HCT116 (cell line): ENCODE measurements at regions not wholly inside any gene's neighbourhood (a gene's known extent, or its start where the extent isn't known, plus 50 kb on each side); places are given as distances from the start of the nearest gene placed in this dataset.

Source experiments
- ATAC-seq: fragments of 200-7000 bp; cut with Tn5 transposase; 2 replicates; pipeline ENCODE4 v1.9.1; 2020; ENCODE audit warnings: mild to moderate bottlenecking, moderate library complexity
- BruUV-seq: library from RNA; stranded (reverse); fragments of 400-500 nt; replicated peaks from 2 replicates; lab custom pipeline; 2021; lab: Mats Ljungman, UMichigan
- CTCF ChIA-PET: fragments of 300-600 bp; sonication (Branson Sonifier 250); formaldehyde crosslinking; loops from one replicate; lab custom pipeline; 2021; ENCODE audit warnings: antibody characterized with exemption; lab: Charles Lee
- POLR2A ChIA-PET: fragments of 300-600, 350-600 bp; sonication (Branson Sonifier 250); formaldehyde crosslinking; loops from one replicate; lab custom pipeline; 2021; ENCODE audit warnings: antibody characterized with exemption; lab: Charles Lee
- RAD21 ChIA-PET, 2 experiments: fragments of 300-600 bp; sonication (Branson Sonifier 250); formaldehyde crosslinking; loops; one replicate each; lab custom pipeline; 2023; ENCODE audit warnings: low total read pairs in 2 of 2; ENCODE audit not compliant: uncharacterized antibody in 2 of 2, unreplicated experiment in 2 of 2, low non-redundant PET in 1 of 2; lab: Charles Lee
- DNase-seq: peaks from one replicate; pipeline ENCODE4 v3.0.0-alpha.2; 2010; ENCODE audit warnings: low read depth, low spot score
- H2AFZ ChIP-seq: fragments of 200-600 bp; shearing (Covaris generic), sonication (generic); 2 replicates; pipeline ENCODE4 v1.6.1; 2017; ENCODE audit warnings: low read depth, mixed run types, mixed read lengths, antibody characterized with exemption, low read length; ENCODE audit not compliant: poor library complexity, severe bottlenecking
- H3K27ac ChIP-seq: 2 replicates; pipeline ENCODE4 v1.5.1; 2012; ENCODE audit warnings: low read depth, low read length
- H3K27me3 ChIP-seq: fragments of 200-600 bp; sonication (generic); 2 replicates; pipeline ENCODE4 v1.6.1; 2016; ENCODE audit warnings: mixed run types, low read length, mixed read lengths; ENCODE audit not compliant: insufficient read depth
- H3K36me3 ChIP-seq, 2 experiments: fragments of 200-500 bp in 1 of 2; fragments of 200-600 bp in 1 of 2; sonication (Bioruptor generic) in 1 of 2; sonication (generic) in 1 of 2; 2 replicates each; pipeline versions ENCODE4 v1.5.1 to v1.6.1; 2014 to 2016; ENCODE audit warnings: low read length in 2 of 2, inconsistent platforms in 1 of 2, mixed read lengths in 1 of 2, mixed run types in 1 of 2; ENCODE audit not compliant: insufficient read depth in 2 of 2, control insufficient read depth in 1 of 2
- H3K4me1 ChIP-seq, 2 experiments: fragments of 200-600 bp in 1 of 2; sonication (generic) in 1 of 2; 2 replicates each; pipeline versions ENCODE4 v1.5.1 to v1.6.1; 2012 to 2017; ENCODE audit warnings: low read length in 2 of 2, inconsistent platforms in 1 of 2, mild to moderate bottlenecking in 1 of 2, mixed read lengths in 1 of 2, mixed run types in 1 of 2, moderate library complexity in 1 of 2; ENCODE audit not compliant: insufficient read depth in 2 of 2, control insufficient read depth in 1 of 2
- H3K4me2 ChIP-seq: fragments of 200-600 bp; sonication (generic); 2 replicates; pipeline ENCODE4 v1.6.1; 2017; ENCODE audit warnings: mixed run types, low read length, mixed read lengths
- H3K4me3 ChIP-seq, 2 experiments: fragments of 200-600 bp in 1 of 2; sonication (generic) in 1 of 2; replicated peaks in 1 of 2; 2 replicates each; pipeline ENCODE4 v1.5.1; 2011 to 2016; ENCODE audit warnings: low read length in 2 of 2, control low read depth in 1 of 2, low read depth in 1 of 2, mild to moderate bottlenecking in 1 of 2, mixed read lengths in 1 of 2, mixed run types in 1 of 2
- H3K79me2 ChIP-seq: fragments of 200-600 bp; sonication (generic); 2 replicates; pipeline ENCODE4 v1.6.1; 2017; ENCODE audit warnings: mild to moderate bottlenecking, mixed run types, low read length, moderate library complexity, mixed read lengths; ENCODE audit not compliant: insufficient read depth
- H3K9ac ChIP-seq: fragments of 200-600 bp; sonication (generic); 2 replicates; pipeline ENCODE4 v1.6.1; 2016; ENCODE audit warnings: low read length, mixed read lengths
- H3K9me2 ChIP-seq: fragments of 200-600 bp; sonication (generic), shearing (Covaris generic); 2 replicates; pipeline ENCODE4 v1.6.1; 2017; ENCODE audit warnings: mixed run types, mild to moderate bottlenecking, moderate library complexity; ENCODE audit not compliant: insufficient read depth
- H3K9me3 ChIP-seq, 2 experiments: fragments of 200-500 bp in 1 of 2; fragments of 200-600 bp in 1 of 2; sonication (Bioruptor generic) in 1 of 2; sonication (generic) in 1 of 2; 2 replicates each; pipeline ENCODE4 v1.6.1; 2014 to 2017; ENCODE audit warnings: low read length in 2 of 2, mixed read lengths in 2 of 2, inconsistent platforms in 1 of 2, low read depth in 1 of 2, mild to moderate bottlenecking in 1 of 2, mixed run types in 1 of 2, moderate library complexity in 1 of 2; ENCODE audit not compliant: control insufficient read depth in 1 of 2, insufficient read depth in 1 of 2
- H4K20me1 ChIP-seq: fragments of 200-600 bp; sonication (generic), shearing (Covaris generic); 2 replicates; pipeline ENCODE4 v1.6.1; 2017; ENCODE audit warnings: mixed run types, mild to moderate bottlenecking, moderate library complexity; ENCODE audit not compliant: insufficient read depth
- ATF3 ChIP-seq: IDR thresholded peaks from 2 replicates; pipeline ENCODE4 v1.6.1; 2012
- CTCF ChIP-seq, 3 experiments: fragments of 200-600 bp in 1 of 3; sonication (generic) in 1 of 3; IDR thresholded peaks in 2 of 3; conservative IDR thresholded peaks in 1 of 3; 2 replicates each; pipeline ENCODE4 v1.5.1; 2012 to 2017; ENCODE audit warnings: low read depth in 2 of 3, low read length in 2 of 3, antibody characterized with exemption in 1 of 3, borderline replicate concordance in 1 of 3, control low read depth in 1 of 3, mild to moderate bottlenecking in 1 of 3, mixed read lengths in 1 of 3, mixed run types in 1 of 3, moderate library complexity in 1 of 3; ENCODE audit not compliant: insufficient read depth in 1 of 3
- ELF1 ChIP-seq: IDR thresholded peaks from 2 replicates; pipeline ENCODE4 v1.6.1; 2012; ENCODE audit warnings: low read depth, borderline replicate concordance
- FOSL1 ChIP-seq: IDR thresholded peaks from 2 replicates; pipeline ENCODE4 v1.6.1; 2012; ENCODE audit warnings: low read depth
- MAX ChIP-seq: IDR thresholded peaks from 2 replicates; pipeline ENCODE4 v1.6.1; 2012
- SIN3A ChIP-seq: IDR thresholded peaks from 2 replicates; pipeline ENCODE4 v1.6.1; 2012; ENCODE audit warnings: low read depth
- SP1 ChIP-seq: IDR thresholded peaks from 2 replicates; pipeline ENCODE4 v1.6.1; 2012; ENCODE audit warnings: low read depth
- TCF7L2 ChIP-seq: IDR thresholded peaks from 2 replicates; pipeline ENCODE4 v1.7.0; 2011; ENCODE audit warnings: borderline replicate concordance, inconsistent platforms; ENCODE audit not compliant: insufficient read depth, insufficient read length; ENCODE audit errors: extremely low read depth
- ZBTB33 ChIP-seq: IDR thresholded peaks from 2 replicates; pipeline ENCODE4 v1.6.1; 2011; ENCODE audit warnings: mild to moderate bottlenecking, low read length, moderate library complexity; ENCODE audit not compliant: insufficient replicate concordance; ENCODE audit errors: extremely low read depth
- ZFX ChIP-seq: fragments of 450-650 bp; IDR thresholded peaks from 2 replicates; pipeline ENCODE4 v1.6.1; 2017
- ZNF274 ChIP-seq: fragments of 200-500 bp; sonication (Bioruptor generic); IDR thresholded peaks from 2 replicates; pipeline ENCODE4 v1.6.1; 2014; ENCODE audit warnings: mild to moderate bottlenecking, low read depth, low read length, inconsistent platforms
- intact Hi-C: fragments of 100-400 bp; cut with micrococcal nuclease; formaldehyde crosslinking; loops from 2 replicates; pipeline ENCODE4 v1.10.0; 2022

GRCh38 chr5:148912714-148913398 is 86.4 kb downstream of the ADRB2 start (continued):
- TF ChIP-seq ZBTB33 (no peak), SP1 (no peak), TCF7L2 (no peak)
- TF ChIP-seq, all 23 proteins: peak for 7

- Histone ChIP-seq H3K27me3 (no peaks in the 10 kb centered on the region), H3K4me1 (peaks cover 21 to 65% of the 10 kb centered on the region in 2 experiments), H3K9ac (peak overlapping the region; percentile 40), H4K20me1 (no peaks in the 10 kb centered on the region), H3K9me3 (no peaks in the 10 kb centered on the region), H3K79me2 (no peaks in the 10 kb centered on the region), H3K4me3 (no peak overlapping the region), H3K9me2 (no peaks in the 10 kb centered on the region), H3K27ac (peak overlapping the region; percentile 19; the same call in 1 of the 2 replicates), H2AFZ (peak overlapping the region; percentile 88), H3K36me3 (no peaks in the 10 kb centered on the region), H3K4me2 (peak overlapping the region; percentile 71)
- BruUV-seq, result no TSS peak
- ATAC-seq (no peak), DNase-seq (no peak)
- ChIA-PET CTCF (interaction anchor here (0.6 to 4.5 kb wide), 7 partner anchors 14 to 201 kb away, joined by 3 to 36 read pairs (median 3); no protein-coding TSS in a partner anchor), RAD21 (interaction anchor here in 1 of 2 experiments (1.9 kb wide), 1 partner anchor 201 kb away, joined by 6 read pairs; no protein-coding TSS in a partner anchor), POLR2A (no interaction called here)
- intact Hi-C loops, result loop anchor here (5.0 kb wide), 1 partner anchor 181 kb away; no protein-coding TSS in a partner anchor
- TF ChIP-seq FOSL1 (no peak), SIN3A (no peak), ZFX (no peak), ELF1 (no peak), CTCF (IDR thresholded peaks at IDR 0.05 in 2 of 3, conservative IDR thresholded peaks at IDR 0.05 in 1 of 3; ENCODE audit: borderline replicate concordance in 1 of 3, insufficient read depth in 1 of 3, low read depth in 2 of 3, low read length in 2 of 3) (no peak), ATF3 (no peak), MAX (no peak), ZBTB33 (no peak), ZNF274 (no peak)
Observed at GRCh38 chr5:148913493-148913892, 87.1 kb downstream of the ADRB2 start.
